DOHH2 (cell line): ENCODE measurements at regions not wholly inside any gene's neighbourhood (a gene's known extent, or its start where the extent isn't known, plus 50 kb on each side); places are given as distances from the start of the nearest gene placed in this dataset.

Source experiments
- H3F3A ChIP-seq: fragments of 200-600 bp; sonication (generic), shearing (Covaris generic); 2 replicates; pipeline ENCODE4 v1.6.0; 2016; ENCODE audit warnings: antibody characterized with exemption, mild to moderate bottlenecking; ENCODE audit not compliant: control insufficient read depth, insufficient read depth
- H3K27ac ChIP-seq: fragments of 200-600 bp; sonication (generic); 2 replicates; pipeline ENCODE4 v1.5.1; 2014; ENCODE audit warnings: low read depth, mild to moderate bottlenecking, low read length, moderate library complexity
- H3K27me3 ChIP-seq: fragments of 200-600 bp; sonication (generic); 2 replicates; pipeline ENCODE4 v1.6.1; 2014; ENCODE audit warnings: mild to moderate bottlenecking, low read length, mixed read lengths; ENCODE audit not compliant: control insufficient read depth
- H3K36me3 ChIP-seq: fragments of 200-600 bp; sonication (generic); 2 replicates; pipeline ENCODE4 v1.6.1; 2014; ENCODE audit warnings: mild to moderate bottlenecking, low read length, moderate library complexity, mixed read lengths; ENCODE audit not compliant: control insufficient read depth
- H3K4me1 ChIP-seq: fragments of 200-600 bp; sonication (generic); 2 replicates; pipeline ENCODE4 v1.6.1; 2014; ENCODE audit warnings: mild to moderate bottlenecking, low read length, mixed read lengths; ENCODE audit not compliant: control insufficient read depth
- H3K4me2 ChIP-seq: fragments of 200-600 bp; sonication (generic); 2 replicates; pipeline ENCODE4 v1.6.0; 2014; ENCODE audit warnings: mild to moderate bottlenecking, low read length, moderate library complexity
- H3K4me3 ChIP-seq: fragments of 200-600 bp; sonication (generic); 2 replicates; pipeline ENCODE4 v1.5.1; 2014; ENCODE audit warnings: mild to moderate bottlenecking, low read length, mixed read lengths
- H3K79me2 ChIP-seq: fragments of 200-600 bp; sonication (generic); 2 replicates; pipeline ENCODE4 v1.6.1; 2014; ENCODE audit warnings: mild to moderate bottlenecking, low read length, mixed read lengths; ENCODE audit not compliant: control insufficient read depth
- H3K9me2 ChIP-seq: fragments of 200-600 bp; sonication (generic); replicated peaks from 2 replicates; pipeline ENCODE4 v1.6.1; 2014; ENCODE audit warnings: mild to moderate bottlenecking, low read length, mixed read lengths; ENCODE audit not compliant: control insufficient read depth
- H3K9me3 ChIP-seq: fragments of 200-600 bp; sonication (generic); 2 replicates; pipeline ENCODE4 v1.6.1; 2014; ENCODE audit warnings: antibody characterized with exemption, low read length, mixed read lengths; ENCODE audit not compliant: control insufficient read depth, insufficient read depth
- H4K20me1 ChIP-seq: fragments of 200-600 bp; sonication (generic); 2 replicates; pipeline ENCODE4 v1.6.0; 2014; ENCODE audit warnings: low read depth, mild to moderate bottlenecking, antibody characterized with exemption, low read length, moderate library complexity; ENCODE audit not compliant: control insufficient read depth, insufficient read depth
- EZH2phosphoT487 ChIP-seq: fragments of 200-600 bp; sonication (generic); IDR thresholded peaks from 2 replicates; pipeline ENCODE4 v1.6.1; 2017; ENCODE audit warnings: borderline replicate concordance, mild to moderate bottlenecking, antibody characterized with exemption, low read length, moderate library complexity, mixed read lengths
- TF ChIP-seq, protein P1 (sequence below): fragments of 200-600 bp; sonication (generic); IDR thresholded peaks from one replicate; pipeline ENCODE4 v1.5.1; 2014; ENCODE audit warnings: antibody characterized with exemption, mild to moderate bottlenecking, low read depth, low read length; ENCODE audit not compliant: poor library complexity, severe bottlenecking

DNA sequence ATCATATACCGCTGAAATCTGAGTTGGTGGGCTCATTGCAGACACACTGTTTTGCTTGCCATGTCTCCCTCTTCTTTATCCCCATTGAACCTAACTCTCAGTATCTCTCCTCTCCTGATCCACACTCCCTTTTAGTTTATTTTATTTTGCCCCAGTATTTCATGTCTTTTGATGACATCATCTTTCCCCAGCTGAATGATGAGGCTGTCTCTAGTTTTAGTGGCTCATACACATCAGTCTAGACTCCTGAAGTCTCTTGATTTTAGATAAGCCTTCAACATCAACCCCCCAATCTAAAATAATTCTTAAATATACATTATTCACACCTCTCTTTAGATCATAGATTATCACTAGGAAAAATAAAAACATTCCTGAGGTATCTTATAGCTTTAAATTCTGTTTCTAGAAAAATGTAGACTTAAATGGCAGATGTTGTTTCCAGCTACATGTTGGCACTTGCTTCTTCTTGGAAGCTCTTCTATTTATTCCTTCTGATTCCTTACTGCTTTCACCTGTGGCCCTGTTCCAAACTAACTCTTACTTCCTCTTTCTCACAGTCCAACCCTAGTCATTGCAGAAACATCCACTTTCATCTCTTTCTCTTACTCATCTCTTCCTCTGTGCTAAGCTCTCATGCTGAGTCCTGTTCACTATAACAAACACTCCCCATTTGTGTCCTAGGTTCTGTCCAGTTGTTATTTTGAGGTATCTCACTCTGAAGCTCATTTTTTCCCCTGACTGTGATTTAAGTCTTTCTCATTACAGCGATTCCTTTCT, 191.9 kb upstream of the SLC35B3 start:
- Histone ChIP-seq H3K27me3 (no peaks in the 10 kb centered on the region), H3F3A (no peaks in the 10 kb centered on the region), H3K4me3 (no peak overlapping the region), H3K9me2 (no peaks in the 10 kb centered on the region), H4K20me1 (no peaks in the 10 kb centered on the region), H3K79me2 (no peaks in the 10 kb centered on the region), H3K36me3 (no peaks in the 10 kb centered on the region), H3K4me2 (no peak overlapping the region), H3K9me3 (no peaks in the 10 kb centered on the region; the same call in 1 of the 2 replicates), H3K4me1 (no peaks in the 10 kb centered on the region), H3K27ac (no peak overlapping the region)
- TF ChIP-seq, protein P1, sequence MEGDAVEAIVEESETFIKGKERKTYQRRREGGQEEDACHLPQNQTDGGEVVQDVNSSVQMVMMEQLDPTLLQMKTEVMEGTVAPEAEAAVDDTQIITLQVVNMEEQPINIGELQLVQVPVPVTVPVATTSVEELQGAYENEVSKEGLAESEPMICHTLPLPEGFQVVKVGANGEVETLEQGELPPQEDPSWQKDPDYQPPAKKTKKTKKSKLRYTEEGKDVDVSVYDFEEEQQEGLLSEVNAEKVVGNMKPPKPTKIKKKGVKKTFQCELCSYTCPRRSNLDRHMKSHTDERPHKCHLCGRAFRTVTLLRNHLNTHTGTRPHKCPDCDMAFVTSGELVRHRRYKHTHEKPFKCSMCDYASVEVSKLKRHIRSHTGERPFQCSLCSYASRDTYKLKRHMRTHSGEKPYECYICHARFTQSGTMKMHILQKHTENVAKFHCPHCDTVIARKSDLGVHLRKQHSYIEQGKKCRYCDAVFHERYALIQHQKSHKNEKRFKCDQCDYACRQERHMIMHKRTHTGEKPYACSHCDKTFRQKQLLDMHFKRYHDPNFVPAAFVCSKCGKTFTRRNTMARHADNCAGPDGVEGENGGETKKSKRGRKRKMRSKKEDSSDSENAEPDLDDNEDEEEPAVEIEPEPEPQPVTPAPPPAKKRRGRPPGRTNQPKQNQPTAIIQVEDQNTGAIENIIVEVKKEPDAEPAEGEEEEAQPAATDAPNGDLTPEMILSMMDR: no peak
- no peak for TF ChIP-seq EZH2phosphoT487

DNA sequence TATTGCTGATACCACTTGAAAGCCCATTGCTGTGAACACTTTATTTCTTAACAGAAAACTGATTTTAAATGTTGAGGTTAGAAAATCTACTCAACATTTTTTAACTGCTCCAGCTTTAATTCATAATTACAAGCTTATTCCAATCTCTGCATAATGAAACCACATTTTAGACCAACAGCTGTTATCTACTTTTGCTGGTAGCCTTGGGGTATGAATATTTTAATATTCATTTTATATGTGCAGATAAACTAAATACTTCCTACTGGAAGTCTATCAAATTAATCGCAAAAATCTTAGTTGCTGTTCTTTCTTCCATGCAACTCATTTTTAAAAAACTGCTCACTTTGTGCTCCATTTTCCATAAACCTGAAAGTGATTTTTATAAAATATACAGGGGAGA, 189.3 kb upstream of the SLC35B3 start:
- Histone ChIP-seq H3K4me2 (no peak overlapping the region), H3K4me3 (no peak overlapping the region), H3K79me2 (no peaks in the 10 kb centered on the region), H3K4me1 (no peaks in the 10 kb centered on the region), H3K9me2 (no peaks in the 10 kb centered on the region), H3F3A (no peaks in the 10 kb centered on the region), H3K27me3 (no peaks in the 10 kb centered on the region), H4K20me1 (no peaks in the 10 kb centered on the region), H3K9me3 (no peaks in the 10 kb centered on the region; the same call in 1 of the 2 replicates), H3K36me3 (no peaks in the 10 kb centered on the region), H3K27ac (no peak overlapping the region)
- TF ChIP-seq, protein P1: no peak
- no peak for TF ChIP-seq EZH2phosphoT487

DNA sequence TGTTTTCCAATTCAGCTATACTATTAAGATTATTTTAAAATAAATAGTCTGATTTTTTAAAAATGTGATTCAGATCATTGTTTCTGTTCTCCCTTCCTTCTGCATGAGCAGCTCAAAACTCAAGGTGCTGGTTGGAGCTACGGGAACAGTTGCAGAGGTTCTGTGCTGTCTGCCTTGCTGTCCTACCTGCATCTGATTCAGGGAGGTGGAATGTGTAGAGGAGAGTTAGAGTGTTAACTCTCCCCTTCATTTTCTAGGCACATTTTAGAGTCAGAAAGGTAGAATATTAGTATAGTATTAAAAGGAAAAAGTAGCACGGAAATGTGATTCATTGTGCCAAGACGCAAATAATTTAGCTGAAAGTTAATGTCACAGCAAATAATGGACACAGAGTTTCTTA, 188.1 kb upstream of the SLC35B3 start:
- Histone ChIP-seq H3K4me1 (no peaks in the 10 kb centered on the region), H3K27me3 (no peaks in the 10 kb centered on the region), H3F3A (no peaks in the 10 kb centered on the region), H3K9me3 (no peaks in the 10 kb centered on the region), H3K79me2 (no peaks in the 10 kb centered on the region), H3K4me2 (no peak overlapping the region), H3K4me3 (no peak overlapping the region), H4K20me1 (no peaks in the 10 kb centered on the region), H3K36me3 (no peaks in the 10 kb centered on the region), H3K27ac (no peak overlapping the region), H3K9me2 (no peaks in the 10 kb centered on the region)
- TF ChIP-seq EZH2phosphoT487: no peak
- TF ChIP-seq, protein P1: no peak
